ENCODE measurements at regions not wholly inside any gene's neighbourhood (a gene's known extent, or its start where the extent isn't known, plus 50 kb on each side); places are given as distances from the start of the nearest gene placed in this dataset.

DNA sequence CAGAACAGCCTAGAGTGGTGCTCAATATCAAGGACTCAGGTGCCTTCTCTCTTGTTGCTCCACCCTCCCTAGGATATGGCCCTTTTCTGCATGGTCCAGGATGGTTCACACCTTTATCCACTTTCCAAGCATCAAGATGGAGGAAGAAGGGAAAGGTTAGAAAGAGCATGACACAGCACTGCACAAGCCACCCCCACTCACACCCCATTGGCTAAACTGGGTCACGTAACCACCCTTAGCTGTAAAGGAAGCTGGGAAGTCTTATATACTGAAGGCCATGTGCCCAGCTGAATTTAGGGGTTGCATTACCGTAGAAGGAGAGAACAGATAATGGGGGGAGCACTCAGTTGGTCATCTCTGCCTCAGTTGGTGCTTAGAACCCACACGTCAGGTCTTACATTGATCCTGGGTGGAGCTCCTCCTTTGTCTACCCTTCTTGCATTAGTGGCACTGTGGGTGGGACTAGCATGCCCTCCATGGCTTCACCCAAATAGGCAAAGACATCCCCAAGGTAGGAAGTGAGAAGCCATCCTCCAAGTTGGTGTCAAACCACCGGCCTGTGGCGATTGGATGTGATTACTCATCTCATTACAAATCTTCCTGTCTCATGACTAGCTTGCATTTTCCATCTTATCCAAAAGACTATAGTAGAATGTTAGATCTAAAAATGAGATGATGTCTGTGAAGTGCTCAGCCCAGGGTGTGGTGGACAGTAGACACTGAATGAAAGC, 248.5 kb downstream of the HAUS1 start:
- no peak for DNase-seq

DNA sequence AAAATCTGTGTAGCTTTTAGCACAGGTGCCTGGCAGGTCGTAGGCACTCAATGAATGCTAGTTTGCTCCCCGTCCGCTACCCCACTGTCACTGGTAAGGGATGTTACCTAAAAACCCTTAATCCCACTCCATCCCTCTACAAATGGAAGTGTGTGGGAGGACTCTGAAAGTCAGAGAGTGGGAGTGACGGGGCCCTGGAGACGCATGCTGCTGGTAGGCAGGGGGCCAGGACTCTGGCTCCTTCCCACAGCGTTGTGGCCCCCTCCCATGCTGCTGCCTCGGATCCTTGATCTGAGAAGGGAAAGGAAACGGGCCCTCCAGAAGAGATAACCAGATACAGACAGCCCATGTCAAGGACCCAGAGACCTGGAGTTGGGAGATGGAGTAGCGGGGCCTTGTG, 249.3 kb downstream of the HAUS1 start:
- DNase-seq, result no peak

DNA sequence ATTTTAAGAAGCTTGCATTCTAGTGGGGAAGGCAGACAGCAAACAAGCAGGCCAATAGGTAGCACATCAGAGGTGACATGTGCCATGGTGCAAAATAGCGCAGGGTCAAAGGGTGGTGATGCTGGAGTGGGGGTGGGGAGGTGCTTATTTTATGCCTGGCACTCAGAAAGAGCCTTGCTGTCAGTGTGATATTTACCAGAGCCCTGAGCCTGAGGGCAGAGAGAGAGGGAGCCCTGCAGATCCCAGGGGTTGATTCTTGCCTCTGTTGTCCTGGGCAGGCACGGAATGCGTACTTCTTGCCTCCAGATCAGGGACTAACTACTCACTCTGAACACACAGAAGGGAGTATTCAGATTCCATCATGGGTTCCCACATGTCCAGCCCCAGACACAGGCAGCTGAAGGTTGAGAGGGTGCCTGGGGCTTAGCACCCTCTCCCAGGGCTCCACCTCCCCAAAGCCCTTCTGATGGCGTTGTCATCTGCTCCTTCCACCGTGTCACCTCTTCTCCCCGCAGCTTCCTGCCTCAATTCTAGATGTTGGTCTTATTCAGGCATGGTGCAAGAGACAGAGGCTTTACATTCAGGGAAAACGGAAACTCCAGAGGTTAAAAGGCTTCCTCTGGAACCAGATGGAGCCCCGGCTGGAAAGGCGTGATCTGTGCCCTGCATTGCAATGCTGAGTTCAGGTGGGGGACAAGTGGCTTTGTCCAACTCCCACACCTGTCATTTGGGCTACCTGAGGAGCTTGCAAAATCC, 252.3 kb downstream of the HAUS1 start:
- no peak for DNase-seq

DNA sequence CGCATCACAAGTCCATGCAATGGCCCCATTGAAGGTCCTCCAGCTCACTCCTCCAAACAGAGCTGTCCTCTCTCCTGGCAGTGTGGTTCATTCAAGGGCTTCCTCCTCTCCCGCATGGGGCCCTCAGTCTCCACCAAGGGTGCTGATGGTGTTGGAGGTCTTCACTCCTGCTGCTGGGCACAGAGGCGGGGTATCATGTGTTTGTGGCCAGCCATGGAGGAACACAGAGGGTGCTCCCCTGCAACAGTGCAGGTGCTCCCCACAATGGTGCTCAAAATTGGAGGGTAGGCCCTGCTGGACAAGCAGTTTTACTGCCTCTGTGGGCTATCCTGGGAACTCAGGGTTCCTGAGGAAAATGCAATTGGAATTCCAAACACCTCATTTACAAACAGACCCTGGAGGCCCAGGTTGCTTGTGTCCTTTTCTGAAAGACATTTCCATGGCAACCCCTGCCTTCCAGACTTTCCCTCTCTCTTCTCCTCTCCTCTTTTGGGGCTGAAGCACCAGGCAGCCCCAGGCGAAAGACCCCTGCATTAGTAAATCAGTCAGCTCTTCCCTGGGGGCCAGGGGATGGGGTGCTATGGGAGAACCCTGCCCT, 256.0 kb downstream of the HAUS1 start:
- no peak for DNase-seq

DNA sequence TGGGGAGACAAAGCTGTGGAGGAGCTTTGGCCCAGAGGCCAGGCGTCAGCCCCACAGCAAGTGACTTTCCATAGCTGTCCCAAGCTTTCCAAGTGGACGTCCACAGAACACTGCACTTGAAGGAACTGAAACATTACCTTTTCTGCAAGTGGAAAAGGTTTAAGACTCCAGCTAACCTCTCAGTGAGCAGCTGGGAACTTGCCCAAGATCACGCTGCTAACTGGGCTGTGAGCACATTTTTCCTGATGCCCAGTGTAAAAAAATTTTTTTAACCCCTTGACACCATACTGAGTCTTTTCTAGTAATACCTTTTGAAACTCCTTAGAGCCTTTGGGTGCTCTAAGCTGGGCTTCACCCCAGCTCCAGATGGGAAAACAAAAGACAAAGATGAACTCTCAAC, 256.7 kb downstream of the HAUS1 start:
- no peak for DNase-seq

DNA sequence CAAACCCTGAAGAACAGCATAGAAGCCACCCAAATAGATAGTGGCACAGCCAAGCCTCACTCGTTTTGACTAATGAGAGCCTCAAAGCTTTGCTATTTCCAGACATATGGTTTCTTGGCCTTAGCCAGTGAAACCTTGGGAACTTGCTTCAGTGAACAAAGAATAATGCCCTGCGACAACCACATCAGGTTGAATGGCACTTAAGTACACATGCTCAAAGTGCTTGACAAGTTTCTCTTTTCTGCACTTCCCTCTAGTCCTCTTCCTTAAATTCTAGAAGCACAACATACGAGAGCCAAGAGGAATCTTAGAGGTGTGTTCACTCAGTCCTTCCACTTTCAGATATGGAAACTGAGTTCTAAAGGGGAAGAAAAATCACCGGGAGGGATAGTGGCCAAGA, 258.3 kb downstream of the HAUS1 start:
- DNase-seq, result no peak

DNA sequence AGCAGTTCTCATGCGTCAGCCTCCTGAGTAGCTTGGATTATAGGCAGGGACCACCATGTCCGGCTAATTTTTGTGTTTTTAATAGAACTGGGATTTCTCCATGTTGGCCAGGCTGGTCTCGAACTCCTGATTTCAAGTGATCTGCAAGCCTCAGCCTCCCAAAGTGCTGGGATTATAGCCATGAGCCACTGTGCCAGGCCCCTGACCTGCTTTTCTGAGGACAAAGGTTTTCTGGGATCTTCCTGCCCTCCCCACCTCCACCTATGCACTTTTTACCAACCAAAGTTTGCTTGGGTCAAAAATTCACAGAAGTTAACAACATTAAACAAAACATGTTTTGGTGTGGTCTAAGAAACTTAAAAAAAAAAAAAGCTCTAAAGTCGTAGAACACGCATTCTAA, 259.9 kb downstream of the HAUS1 start:
- DNase-seq, result no peak

DNA sequence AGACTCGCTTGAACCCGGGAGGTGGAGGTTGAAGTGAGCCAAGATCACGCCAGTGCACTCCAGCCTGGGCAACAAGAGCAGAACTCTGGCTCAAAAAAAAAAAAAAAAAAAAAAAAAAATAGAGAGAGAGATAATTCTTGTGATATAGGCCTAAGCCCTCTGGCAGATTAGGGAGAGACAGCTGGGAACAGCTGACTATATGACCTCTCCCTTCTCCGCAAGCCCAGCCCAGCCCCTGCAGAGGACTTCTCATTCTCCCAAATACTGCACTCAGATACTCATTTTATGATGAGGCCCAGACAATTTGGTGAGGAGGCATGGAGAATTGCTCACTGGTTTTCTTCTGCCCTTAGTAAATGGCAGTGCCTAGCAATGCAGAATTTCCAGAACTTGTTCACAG, 262.0 kb downstream of the HAUS1 start:
- no peak for DNase-seq

DNA sequence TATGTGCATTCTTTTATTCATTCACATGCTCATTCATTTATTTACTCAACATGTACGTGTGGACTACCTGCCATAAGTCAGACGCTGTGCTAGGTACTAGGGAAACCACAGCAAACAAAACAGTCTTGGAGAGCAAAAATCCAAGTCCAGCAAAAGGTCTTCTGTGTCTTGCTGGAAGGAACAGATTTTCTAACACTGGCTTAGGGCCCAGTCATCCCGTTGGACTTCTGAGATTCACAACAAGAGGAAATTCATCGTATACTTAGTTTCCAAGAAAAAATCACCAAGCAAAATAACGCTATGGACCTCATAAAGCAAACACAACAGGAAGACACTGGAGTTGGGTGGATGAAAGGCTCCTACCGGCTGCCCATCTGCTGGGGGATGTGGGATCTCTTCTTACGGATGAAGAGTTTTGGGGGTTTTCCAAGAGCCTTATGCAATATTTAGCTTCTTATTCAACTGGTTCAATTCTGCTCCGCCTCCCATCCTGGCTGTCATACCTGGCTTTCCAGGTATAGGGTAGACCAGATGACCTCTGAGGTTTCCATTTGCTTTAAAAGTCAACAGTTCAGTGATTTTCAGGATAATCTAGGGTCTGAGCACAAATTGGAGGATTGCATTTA, 262.7 kb downstream of the HAUS1 start:
- no peak for DNase-seq

DNA sequence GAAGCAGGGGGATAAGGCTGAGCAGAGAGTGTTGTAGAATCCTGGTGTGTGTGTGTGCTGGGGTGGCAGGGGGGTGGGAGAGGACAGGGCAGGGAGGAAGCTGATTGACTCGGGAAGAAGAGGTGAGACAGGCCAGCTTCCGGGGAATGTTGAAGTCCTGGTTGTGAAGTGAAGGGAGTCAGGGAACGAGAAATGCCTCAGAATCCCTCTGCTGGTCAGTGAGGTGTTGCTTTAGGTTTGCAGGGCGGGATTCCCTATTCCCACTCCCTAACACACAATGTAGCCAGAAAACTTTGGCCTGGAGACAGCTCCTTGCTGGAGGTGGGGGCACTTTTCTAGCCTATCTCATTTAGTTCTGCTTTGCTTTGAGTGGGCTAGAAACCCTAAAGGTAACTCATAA, 265.1 kb downstream of the HAUS1 start:
- no peak for DNase-seq

DNA sequence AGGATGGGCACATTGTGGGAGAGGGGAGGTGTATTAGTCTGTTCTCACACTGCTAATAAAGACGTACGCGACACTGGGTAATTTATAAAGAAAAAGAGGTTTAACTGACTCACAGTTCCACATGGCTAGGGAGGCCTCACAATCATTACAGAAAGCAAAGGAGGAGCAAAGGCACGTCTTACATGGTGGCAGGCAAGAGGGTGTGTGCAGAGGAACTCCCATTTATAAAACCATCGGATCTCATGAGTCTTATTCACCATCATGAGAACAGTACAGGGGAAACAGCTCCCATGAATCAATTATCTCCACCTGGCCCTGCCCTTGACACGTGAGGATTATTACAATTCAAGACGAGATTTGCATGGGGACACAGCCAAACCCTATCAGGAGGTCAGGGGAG, 266.7 kb downstream of the HAUS1 start:
- DNase-seq, result no peak

DNA sequence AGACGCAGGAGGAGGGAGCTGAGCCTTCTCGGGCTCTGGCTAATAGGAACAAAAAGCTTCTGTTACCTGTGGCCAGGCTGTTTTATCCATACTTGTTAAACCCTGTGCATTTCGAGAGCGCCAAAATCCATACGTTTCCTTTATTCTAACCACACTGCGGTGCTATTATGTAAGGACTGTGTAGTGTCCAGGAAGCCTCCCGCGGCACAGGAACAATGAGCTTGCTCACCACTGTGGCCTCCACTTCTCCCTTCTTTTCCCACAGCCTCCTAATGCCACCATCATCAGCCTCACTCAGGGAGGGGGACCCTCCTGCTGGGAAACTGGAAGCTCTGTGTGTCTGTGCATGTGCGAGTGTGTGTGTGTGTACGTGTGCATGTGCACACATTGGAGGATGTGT, 268.5 kb downstream of the HAUS1 start:
- no peak for DNase-seq

DNA sequence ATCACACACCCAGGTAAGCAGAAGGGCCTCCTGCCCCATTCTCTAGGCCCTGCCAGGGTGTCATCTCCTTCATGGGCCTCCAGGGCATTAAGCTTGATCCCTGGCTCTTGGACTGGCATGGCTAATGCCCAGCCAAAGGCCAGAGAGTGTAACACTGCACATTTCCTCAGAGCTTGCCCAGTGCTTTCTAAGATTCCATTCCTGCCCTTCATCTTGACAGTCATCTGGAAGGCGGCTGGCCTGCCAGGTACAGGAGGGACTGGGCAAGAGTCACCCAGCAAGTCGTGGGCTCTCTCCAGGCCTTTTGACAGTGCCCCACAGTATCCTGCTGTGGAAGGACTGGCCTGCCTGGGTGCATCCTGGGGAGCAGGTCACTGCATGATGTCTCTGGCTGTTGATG, 268.9 kb downstream of the HAUS1 start:
- DNase-seq, result no peak

DNA sequence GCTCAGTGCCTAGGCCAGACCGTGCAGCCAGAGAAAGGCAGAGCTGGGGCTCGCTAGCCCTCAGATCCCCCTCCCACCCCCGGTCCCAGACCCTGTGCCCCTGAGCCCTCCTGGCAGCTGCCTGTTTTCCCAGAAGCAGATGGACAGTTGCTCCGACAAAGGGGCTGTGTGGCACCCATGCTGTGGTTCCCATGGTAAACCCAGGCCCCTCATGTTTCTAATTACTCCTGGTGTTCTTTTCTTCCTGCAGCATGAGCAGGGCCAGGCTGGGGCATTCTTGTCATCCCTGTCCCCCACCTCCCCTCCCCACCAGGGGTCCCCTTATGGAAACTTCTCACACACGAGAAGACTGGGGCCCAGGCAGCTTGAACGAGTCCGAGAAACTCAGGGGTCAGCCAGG, 269.6 kb downstream of the HAUS1 start:
- no peak for DNase-seq

DNA sequence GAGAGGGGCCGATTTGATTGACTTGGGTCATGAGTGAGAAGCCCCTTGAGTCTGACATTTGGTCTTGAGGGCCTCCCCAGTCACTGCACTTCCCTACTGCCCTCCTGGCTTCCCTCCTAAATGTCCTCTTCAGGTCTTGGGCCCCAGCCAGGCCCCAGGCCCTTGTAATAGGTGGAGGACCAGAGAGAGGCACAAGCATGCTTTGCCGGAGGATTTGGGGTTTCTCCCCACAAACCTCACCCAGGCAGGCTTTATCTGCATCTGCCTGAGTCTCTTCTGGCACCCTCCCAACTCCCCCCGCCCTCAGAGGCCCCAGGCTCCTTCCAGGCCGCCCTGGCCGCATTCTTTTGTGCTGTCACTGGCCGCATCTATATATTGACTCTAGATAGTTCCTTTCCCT, 270.7 kb downstream of the HAUS1 start:
- no peak for DNase-seq

DNA sequence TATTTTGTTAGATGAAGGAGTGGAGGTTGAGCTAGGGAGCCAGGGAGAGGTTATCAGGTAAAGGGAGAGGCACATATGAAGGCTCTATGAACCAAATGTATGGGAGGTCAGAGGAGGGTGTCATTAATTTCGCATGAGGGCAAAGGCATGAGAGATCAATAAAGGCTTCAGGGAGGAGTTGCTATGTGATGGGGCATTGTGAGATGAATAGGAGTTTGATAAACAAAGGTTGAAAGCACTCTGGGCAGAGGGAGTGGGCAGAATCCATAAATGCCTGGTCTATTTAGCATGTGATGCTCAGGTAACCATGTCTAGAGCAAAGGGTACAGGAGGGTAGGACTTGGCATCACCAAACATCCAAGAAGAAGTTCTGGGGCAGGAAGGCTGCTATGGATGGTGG, 273.4 kb downstream of the HAUS1 start:
- no peak for DNase-seq

DNA sequence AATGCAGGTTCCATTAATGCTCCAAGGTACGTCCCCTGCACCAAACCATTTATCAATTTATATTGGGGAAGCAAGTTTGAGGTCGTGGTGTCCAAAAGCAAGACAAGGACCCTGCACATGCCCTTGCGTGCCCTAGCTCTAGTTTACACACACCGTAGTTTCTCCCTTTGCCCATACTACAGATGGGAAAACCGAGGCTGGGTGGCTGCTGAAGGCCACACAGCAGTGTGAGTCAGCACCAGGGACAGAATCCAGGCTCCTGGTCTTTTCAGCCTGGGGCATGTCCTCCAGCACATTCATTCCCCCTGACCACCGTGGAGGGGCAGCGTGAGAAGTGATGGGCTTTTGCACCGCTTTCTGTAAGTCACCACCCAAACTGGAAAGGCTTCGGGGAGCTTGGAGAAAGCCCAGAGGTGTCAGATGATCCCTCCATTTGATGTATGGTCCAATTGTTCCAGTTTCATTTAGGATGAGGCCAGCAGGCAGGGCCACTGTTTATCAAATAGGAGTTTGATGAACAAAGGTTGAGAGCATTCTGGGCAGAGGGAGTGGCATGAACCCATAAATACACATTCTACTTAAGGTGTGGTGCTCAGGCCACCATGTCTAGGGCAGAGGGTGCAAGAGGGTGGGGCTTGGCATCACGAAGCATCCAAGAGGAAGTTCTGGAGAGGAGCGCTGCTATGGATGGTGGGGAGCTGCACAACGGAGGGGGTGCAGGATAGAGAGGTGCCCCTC, 274.1 kb downstream of the HAUS1 start:
- DNase-seq, result no peak

DNA sequence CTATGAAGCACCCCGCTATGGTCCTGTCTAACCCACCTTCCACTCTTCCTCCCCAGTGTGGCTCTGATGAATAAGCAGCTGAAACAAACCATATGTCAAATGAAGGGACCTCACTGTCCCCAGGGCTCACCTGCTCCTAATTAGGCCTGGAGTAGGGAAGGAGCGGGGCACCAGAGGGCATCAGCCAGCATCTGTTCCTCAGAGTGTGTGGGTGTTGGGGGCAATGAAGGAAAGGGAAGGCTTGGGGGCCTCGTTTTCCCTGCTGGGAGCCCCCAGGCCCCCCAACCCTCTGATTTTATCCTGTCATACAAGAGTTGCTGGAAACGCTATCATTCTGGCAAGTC, 274.7 kb downstream of the HAUS1 start:
- no peak for DNase-seq

DNA sequence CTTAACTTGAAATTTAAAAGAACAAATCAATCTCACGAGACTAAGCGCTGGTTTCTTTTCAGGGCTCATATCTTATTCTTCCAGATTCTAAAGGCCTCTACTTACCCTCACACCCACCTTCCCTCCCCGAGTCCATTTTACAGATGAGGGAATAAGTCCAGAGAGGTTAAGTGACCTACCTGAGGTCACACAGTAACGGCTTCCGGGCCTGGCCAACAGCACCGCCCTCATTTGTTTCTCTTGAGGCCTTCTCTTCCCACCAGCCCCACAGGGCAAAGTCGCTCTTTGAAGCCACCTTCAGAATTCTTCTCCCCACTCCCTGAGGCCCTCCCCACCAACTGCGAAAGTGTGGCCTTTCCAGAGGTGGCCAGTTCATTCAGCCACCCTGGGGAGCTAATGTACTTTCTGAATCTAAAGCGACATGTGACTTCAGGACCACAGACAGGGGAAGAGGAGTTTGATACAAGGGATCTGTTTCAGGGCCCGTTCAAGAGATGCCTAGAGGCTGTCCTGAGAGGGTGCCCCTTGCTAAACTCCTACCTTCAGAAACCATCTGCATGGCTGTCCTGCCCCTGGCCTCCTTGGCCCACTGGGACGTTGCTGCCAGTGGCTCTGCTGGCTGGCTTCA, 275.3 kb downstream of the HAUS1 start:
- DNase-seq, result no peak

DNA sequence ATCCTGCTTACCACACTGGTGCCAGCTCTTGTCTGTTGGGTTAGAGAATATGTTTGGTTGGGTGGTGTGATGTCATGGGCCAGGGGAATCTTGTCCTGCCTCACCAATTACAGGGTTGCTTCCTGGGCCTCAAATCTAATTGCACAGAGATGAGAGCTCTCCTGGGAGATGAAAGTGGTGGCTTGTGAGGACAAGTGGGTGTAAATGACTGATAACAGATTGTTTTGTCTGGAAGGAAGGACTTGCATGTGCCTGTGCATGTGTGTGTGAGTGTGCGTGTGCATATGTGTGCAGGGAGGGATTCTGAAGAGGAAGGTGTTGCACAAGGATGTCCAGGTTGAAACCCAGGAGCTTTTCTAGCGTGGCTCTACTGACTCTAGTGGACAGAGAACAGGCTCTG, 271.9 kb downstream of the LOXHD1 start:
- DNase-seq, result no peak

DNA sequence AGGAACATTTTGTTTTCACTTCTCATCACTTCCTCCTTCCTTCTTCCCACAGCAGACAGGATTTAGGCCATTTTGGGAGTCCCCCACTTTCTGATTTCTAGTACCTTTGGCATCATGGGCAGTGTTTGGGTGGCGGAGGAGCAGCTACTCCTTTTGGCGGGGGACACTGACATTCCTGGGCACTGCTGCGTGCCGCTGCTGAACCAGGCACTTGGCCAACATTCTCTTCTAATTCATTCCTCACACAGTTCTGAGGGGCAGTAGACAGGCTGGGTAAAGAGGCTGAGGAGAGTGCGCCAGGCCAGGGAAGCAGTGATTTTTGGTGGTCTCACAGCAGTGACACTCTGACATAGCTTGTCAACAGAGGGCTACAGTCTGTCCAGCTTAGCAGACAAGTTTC, 270.2 kb downstream of the LOXHD1 start:
- no peak for DNase-seq

DNA sequence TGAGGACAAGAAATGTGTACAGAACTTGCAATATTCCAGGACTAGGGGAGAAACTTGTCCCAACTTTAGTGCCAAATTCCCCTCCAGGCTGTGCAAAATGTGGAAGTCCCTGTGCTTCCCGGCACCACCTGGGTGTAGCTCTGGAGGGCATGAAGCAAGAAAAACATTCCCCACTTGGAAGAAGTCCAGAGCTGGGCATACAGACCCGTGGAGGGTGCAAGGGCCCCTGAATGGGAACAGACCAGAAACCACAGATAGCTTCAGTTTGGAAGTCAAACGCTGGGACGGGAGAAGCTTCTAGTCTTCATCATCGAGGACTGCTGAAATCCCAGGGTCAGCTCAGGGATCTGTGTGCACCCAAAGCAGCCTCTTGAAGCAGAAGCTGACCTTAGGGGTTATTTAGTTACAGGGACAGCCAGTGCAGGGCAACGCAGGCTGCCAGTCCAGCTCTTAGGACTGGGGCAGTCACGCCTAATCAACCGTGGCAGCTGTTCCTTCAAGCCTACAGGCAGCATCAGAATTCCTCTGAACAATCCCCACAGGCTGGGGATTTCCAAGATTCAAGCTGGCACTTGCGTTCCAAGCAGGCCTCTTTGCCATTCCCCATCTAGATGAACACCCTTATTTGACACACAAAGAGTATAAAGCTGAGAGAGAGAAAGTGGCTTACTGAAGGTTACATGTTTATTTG, 269.4 kb downstream of the LOXHD1 start:
- DNase-seq, result no peak

All from SHP77 (cell line).